ENCODE measurements at regions not wholly inside any gene's neighbourhood (a gene's known extent, or its start where the extent isn't known, plus 50 kb on each side); places are given as distances from the start of the nearest gene placed in this dataset.
"Not testable (repeated sequence)": the region's sequence is repeated elsewhere in the genome, so short reads cannot be mapped to it uniquely, and the experiment has no call there.

DNA sequence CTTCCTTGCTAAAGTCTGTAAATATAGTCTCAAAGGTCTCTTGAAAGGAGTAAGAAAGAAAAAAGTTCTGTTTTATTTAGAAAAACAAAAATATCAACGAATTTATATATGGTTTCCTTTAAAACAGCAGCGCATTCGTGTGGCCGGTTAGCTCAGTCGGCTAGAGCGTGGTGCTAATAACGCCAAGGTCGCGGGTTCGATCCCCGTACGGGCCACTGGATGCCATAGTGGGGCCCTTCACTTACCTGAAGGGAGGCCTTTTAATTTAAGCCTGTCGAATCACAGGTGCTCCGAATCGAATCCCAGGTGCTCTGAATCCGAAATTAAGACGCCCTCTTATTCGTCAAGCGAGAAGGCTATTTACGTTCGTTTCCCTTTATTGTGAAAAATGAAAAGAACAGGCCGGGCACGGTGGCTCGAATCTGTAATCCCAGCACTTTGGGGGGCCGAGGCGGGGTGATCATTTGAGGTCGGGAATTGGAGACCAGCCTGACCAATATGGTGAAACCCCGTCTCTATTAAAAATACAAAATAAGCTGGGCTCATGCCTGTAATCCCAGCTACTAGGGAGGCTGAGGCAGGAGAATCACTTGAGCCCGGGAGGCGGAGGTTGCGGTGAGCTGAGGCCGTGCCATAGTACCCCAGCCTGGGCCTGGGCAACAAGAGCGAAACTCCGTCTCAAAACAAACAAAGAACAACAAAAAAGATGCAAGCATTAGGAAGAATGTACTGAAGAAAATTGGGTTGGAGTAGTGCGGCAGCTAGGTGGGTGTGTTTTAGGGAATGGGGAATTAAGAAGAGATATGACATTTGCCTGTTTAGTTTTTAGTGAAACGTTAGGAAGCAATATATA is 195.8 kb upstream of the ZNF184 start:
- DNase-seq: peak; percentile 71

DNA sequence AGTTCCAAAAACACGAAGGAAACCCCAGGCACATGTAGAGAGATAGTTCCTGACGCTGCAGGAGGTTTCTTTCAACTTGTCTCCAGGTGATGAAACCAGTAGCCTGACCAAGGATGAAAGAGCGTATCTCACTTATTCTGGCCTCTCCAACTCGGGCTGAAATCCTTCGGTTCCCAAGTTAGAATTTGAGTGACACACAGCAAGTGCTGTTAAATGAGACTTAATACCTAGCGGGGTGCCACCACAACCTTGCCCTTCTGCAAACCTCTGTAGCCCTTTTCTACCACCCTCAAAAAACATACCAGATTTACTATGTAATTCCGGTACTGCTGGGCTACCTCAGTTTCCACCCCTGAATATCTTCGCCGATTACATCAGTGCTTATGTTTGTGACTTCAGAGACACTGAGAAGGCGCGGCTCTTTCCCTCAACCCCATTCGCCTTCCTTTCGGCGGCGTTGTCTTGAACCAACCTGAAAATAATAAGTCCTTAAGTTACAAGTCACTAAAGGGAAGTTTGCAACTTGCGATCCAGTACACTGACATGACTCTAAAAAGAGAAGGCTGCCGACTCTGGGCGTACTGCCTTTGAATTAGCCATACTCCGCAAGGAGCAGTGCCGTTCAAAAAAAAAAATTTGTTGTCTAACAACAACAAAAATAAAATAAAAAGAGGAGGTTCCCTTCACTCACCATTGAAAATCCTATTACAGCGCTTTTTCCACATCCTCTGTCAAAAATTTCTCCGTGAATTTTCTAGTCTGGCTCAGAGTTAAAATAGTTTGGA is 194.9 kb upstream of the ZNF184 start:
- peak; percentile 51 for DNase-seq

DNA sequence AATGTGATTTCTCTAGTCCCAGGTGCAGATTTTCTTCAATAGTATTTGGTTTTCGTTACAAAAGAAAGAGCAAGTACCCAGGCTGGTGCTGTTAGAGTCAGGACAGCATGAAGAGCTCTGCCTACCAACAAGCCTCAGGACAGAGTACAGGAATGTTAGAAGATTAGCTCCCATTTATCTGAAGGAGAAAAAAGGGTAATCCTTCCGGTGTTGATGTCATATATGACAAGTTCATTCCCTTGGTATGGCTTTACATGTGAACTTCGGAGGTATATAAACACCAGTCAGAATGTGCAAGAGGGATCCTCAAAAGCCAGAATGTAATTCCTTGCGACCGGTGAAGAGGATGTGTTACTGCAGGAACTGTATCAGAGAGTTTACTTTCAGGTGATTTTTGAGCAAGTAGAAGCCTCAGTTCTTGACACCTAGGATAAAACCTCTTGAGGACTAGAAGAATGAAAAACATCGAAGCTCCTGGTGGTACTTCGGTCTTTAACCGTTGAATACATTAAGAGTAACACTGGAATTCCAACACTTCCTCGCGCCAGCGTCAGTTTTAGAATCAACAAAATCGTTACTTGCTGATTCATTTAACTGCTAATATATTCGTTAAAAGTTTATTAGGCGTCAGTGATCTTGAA is 194.2 kb upstream of the ZNF184 start:
- peak; percentile 50 for DNase-seq

DNA sequence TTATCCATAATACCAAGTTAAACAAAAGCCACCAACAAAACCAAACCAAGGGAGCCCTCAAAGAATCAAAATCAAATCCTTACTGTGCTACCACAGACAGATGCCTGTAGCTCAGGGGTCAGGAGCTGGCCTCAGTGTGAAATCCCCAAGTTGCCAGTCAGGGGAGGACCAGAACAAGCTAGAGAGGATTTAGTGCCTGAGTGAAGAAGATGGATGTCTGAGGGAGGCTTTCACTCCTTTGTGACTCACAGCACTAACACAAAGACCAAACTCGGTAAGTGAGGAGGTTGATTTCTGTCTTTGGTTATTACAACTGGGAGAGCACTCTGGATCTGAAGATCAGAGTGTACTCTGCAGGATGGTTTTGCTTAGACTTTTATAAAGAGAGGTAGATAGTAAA is 189.9 kb upstream of the ZNF184 start:
- DNase-seq: no peak

DNA sequence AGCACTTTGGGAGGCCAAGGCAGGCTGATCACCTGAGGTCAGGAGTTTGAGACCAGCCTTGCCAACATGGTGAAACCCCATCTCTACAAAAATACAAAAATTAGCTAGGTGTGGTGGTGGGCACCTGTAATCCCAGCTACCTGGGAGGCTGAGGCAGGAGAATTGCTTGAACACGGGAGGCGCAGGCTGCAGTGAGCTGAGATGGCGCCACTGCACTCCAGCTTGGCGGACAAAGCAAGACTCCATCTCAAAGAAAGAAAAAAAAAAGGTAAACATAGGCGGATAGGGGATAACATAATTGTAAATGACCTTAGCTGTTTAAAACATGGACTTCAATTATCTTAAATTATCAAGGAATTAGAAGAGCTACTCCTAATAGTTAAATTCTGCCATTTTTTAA is 189.3 kb upstream of the ZNF184 start:
- not testable (repeated sequence) for DNase-seq

DNA sequence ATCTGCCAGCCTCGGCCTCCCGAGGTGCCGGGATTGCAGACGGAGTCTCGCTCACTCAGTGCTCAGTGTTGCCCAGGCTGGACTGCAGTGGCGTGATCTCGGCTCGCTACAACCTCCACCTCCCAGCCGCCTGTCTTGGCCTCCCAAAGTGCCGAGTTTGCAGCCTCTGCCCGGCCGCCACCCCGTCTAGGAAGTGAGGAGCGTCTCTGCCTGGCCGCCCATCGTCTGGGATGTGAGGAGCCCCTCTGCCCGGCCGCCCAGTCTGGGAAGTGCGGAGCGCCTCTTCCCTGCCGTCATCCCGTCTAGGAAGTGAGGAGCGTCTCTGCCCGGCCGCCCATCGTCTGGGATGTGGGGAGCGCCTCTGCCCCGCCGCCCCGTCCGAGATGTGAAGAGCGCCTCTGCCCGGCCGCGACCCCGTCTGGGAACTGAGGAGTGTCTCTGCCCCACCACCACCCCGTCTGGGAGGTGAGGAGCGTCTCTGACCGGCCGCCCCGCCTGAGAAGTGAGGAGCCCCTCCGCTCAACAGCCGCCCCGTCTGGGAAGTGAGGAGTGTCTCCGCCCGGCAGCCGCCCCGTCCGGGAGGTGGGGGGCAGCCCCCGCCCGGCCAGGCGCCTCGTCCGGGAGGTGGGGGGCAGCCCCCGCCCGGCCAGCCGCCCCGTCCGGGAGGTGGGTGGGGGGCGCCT is 180.4 kb upstream of the ZNF184 start:
- not testable (repeated sequence) for DNase-seq

DNA sequence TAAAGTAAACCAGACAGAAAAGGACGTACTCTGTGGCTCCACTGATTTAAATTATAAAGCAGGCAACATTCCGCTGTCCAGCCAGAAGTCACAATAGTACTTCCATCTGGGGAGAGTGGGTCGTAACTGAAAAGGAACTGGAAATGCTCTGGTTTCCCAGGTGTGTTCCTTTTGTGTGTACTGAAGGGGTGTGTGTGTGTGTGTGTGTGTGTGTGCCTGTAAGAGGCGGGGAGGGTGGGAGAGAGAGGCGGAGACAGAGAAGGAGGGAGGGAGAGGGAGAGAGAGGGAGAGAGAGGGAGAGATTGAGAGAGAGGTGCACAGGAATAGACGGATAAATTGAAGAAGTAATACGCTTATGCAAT is 178.4 kb upstream of the ZNF184 start:
- DNase-seq: no peak

DNA sequence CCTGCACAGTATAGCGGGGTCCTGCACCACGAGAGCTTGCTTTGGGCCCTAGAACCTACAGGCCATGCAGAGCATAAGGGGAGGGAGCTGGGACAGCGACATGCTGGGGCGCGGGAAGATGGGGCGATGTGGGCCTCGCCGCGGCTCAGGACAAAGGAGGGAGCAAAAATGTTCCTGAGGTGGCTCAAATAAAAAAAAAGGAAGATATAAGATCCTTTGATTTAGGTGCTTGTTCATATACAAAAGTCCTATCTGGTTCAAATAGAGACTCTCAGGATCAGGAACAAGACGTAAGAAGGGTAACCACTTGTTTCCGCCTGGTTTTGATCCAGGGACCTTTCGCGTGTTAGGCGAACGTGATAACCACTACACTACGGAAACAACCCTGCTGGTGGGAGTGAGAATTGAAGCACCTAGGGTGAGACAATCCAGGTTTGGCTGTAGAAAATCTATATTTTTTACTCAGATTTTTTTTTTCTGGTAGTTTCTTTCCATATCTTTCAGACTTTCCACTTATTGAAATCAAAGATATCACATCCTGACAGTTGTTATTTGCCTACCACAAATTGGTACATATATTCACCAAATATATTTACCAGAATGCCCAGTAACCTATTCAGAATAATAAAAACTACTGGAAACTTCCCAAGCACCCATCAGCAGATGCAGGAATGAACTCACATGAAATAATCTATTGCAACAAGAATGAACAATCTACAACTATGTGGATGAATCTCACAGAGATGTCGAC is 177.9 kb upstream of the ZNF184 start:
- DNase-seq: peak; percentile 33

DNA sequence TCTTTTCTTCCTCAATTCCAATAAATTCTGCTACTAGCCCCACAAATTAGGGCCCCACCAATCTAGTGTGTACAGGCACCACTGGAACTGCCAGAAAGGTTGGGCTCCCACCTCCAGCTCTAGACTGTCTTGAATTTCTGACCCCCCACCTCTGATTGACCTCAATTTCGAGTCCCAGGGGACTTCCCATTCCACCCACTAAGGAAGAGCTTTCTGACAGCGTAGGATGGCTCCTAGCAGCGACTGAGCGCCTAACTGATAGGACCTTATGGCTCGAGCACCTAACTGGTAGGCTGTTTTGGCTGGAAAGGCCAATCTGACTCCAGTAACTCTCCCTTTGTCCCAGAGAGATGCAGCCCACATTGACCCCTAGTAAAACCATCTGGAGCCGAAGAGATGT is 171.6 kb upstream of the ZNF184 start:
- DNase-seq: no peak

DNA sequence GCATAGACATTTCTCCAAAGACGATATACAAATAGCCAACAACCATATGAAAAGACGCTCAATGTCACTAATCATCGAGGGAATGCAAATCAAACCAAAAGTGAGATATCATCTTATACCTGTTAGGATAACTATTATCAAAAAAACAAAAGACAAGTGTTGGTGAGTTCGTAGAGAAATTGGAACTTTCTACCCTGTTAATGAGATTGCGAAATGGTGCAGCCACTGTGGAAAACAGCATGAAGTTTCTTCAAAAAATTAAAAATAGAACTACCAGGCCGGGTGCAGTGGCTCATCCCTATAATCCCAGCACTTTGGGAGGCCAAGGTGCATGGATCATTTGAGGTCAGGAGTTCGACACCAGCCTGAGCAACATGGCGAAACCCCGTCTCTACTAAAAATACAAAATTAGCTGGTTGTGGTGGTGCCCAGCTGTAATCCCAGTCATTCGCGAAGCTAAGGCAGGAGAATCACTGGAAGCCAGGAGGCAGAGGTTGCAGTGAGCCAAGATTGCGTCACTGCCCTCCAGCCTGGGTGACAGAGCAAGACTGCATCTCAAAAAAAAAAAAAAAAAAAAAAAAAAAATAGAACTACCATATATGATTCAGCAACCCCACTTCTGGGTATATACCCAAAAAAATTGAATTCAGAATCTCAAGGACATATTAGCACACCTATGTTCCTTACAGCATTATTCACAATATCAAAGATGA is 170.0 kb upstream of the ZNF184 start:
- DNase-seq: no peak

DNA sequence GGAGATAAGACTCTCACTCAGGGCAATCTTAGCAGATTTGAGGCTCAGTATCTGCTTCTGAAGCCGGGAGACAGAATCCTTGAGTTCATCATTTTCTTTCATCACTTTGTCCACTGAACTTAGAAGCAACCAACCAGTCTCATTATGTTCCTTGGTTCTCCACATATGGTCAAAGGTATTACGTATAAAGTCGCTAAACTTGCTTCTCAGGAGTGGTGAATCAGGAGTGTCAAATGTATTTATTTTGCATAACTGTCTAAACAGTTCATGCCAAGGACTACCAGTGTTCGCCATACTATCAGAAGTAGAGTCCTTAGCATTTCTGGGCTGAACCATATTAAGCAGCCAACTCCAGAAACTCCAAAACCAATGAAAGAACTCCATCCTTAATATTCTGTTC is 163.0 kb upstream of the ZNF184 start:
- not testable (repeated sequence) for DNase-seq

DNA sequence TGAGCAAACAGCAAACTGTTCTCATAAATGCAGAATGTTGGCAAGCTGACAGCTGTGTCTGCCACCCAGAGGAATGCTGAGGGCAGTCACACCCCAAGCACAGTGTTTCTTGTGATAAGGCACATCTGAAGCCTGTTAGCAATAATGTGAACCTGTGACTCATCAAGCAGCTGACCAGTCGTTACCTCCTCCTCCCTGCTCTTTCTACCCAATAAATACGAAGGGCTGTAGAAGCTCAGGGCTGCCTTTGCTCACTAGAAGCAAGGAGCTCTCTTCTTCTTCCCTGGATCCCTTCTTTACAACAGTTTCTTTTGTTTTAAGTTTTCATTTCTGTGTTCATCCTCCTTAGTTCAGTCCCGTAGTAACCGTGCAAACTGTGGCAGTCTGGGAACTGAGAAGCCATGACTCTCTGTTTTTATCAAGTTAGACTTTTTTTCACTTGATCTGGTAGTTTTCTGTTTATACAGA is 160.3 kb upstream of the ZNF184 start:
- not testable (repeated sequence) for DNase-seq

DNA sequence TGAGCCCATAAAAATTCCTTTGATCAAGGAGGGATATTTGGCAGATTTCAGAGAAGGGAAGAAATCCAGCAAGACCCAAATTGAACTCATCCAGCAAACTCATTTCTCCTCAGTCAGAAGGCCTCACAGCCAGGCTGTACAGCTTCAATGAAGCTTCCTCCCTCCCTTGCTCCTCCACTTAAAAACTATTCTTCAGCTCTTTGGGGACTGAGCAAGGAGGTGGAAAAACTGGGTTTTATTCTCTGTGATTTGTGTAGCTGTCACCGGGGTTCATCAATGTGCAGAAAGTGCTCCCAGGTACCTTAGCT is 158.7 kb upstream of the ZNF184 start:
- no peak for DNase-seq

DNA sequence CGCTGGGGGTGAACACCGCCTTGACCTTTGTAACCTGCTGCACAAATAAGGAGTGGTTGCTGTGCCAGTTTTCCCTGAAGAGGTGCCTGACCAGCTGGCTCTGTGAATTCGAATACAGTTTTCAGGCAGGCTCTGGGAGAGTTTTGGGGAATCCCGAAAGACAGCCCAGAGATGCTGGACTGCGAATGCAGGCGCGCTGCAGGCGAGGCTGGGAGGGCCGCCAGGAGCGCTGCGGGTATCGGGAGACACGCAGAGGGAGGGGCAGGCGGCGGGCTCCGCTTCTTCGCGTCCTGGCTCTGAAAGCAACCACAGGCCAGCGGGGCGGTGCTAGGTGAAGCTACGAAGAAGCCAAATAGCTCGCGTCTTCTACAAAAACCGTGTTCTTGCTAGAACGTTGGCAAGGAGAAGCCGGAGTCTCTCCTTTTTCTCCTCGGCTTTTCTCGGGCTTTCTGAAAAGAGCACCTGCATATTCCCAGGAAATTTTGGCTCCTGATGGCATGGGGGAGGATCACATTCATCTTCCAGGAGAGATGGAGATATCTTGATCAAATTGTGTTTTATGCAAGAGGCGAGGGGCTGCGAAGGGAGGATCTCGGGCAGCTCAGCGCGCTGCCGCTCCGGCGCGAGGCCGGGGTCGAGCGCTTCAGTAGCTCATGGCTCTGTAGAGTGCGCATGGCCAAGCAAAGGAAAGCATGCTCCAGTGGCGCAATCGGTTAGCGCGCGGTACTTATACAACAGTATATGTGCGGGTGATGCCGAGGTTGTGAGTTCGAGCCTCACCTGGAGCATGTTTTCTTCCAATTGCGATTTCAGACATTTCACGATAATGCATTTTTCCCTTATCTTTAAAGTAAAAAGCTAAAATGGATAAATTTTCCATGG is 158.1 kb upstream of the ZNF184 start:
- DNase-seq: peak; percentile 92

DNA sequence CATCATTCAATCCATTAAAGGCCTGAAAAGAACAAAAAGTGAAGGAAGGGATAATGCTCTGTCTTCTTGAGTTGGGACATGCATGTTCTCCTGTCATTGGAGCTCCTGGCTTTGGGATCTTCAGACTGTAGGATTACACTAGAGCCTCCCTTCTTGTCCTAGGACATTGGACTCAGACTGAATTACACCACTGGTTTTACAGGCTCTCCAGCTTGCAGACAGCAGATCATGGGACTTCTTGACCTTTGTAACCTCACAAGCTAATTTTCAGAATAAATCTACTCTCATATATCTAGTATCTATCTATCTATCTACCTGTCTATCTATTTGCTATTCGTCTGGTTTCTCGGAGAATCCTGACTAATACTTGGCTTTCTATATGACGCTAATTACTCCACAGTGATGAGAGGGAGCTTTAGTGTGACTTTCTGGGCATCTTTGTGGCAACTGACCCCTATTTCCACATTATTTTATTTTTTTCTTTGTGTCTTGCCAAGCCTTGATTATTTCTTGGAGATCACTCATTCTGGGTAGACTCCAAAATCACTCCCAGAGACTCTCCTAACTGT is 151.9 kb upstream of the ZNF184 start:
- DNase-seq: no peak

DNA sequence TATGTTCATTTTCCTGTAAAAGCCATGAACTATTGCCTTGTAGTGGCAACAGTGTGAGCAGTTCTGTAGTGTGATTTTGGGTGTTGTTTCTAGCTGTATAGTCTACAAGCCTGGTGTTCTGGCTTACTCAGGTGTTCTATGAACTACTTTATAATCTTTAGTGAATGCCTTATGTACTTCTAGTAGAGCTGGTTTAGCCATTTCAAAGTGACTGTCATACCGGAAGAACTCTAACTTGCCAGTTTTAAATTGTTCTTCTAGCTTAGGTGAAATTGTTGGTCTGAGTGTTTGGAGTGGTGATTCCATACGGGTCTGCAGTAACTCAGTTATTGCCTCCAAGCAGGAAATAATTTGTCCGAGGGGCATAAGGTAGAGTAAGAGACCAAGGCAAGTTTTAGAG is 150.2 kb upstream of the ZNF184 start:
- no peak for DNase-seq

DNA sequence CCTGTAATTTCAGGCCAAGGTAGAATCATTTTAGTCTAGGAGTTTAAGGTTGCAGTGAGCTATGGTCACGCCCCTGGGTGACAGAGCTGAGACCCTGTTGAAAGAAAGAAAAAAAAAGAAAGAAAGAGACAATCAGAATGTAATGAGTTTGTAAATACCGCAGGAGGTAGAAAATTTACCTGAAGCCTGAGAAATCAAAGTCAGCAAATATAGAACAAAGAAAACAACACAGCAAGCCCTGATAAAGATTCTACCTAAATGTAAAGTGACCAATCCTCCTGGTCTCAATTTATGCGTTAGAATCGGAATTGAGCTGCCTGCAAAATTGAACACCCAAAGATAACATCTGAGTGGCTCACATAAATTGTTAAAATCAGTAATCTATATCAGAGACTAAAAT is 146.5 kb upstream of the ZNF184 start:
- no peak for DNase-seq

DNA sequence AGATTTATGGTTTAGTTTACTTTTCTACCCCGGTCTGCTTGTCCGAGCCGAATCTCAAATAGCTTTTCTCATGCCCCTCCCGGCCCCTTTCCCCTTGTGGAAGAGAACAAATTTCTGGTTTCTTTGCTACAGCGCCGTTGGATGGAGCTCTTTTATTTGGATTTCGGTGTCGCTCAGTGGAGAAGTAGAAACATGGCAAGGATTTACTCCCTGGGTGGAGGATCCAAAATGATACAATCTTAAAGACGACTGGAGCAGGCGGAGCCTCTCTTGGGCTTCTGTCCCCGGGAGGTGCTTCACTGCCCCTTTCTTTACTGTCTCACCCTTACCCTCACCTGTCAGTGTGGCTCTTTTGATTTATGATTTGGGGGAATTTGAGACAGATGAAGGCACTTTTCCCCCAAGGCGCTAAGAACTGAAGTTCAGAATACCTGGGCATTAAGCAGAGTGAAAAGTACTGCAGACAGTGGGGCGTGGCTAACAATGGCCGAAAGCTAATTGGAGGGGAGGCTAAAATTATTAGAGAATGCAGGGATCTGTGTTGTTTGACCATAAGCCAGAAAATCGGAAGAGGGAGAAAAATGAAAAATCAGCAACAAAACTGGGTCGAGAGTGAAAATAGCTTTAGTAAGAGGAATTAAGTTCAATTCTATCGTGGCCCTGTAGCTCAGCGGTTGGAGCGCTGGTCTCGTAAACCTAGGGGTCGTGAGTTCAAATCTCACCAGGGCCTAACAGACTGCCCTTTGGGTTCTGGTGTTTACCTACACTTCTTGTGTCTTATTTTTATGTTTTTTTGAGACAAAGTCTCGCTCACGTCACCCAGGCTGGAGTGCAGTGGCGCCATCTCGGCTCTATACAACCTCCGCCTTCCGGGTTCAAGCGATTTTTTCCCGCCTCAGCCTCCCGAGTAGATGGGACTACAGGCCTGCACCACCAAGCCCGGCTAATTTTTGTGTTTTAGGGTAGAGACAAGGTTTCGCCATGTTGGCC is 145.1 kb upstream of the ZNF184 start:
- peak; percentile 53 for DNase-seq

DNA sequence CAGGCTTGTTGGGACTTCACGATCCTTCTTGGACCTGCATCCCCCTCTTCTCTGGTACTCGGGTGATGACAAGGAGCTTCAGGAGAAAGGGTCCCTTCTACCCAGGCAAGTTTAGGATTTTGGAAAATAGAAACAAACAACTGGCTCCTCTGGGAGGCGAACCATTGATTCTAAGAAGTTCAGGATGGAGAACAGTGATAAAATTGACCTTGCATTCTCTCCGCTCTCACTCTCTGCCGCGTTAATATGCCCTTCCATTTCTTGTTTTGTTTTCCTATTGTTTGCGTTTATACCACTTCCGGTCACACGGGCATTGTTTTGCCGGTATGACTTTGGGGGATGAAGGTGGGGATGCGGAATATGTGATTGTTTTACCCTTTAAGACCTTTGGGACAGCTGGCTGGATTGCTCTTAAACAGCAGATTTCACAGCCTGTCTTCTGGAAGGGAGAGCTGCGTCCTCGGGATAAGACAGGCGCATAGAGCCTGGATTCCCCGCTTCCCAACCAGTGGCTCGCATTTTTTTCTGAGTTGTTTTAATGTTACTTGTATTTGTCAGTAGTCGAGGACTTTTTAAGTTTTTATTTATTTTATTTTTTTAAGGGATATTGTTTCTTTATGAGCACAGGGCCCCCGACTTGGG is 144.3 kb upstream of the ZNF184 start:
- DNase-seq: peak; percentile 63

All from retina (tissue), 1 donor.